GM08714 (cell line): ENCODE measurements at regions not wholly inside any gene's neighbourhood (a gene's known extent, or its start where the extent isn't known, plus 50 kb on each side); places are given as distances from the start of the nearest gene placed in this dataset.

Experiments
- H3K4me3 ChIP-seq: fragments of 200-500 bp; sonication (Bioruptor generic); 2 replicates; pipeline ENCODE4 v1.5.1; 2014; ENCODE audit warnings: mild to moderate bottlenecking, low read length, inconsistent platforms
- ZNF274 ChIP-seq: IDR thresholded peaks from 2 replicates; pipeline ENCODE4 v1.6.1; 2012; ENCODE audit warnings: mild to moderate bottlenecking, low read depth, low read length

DNA sequence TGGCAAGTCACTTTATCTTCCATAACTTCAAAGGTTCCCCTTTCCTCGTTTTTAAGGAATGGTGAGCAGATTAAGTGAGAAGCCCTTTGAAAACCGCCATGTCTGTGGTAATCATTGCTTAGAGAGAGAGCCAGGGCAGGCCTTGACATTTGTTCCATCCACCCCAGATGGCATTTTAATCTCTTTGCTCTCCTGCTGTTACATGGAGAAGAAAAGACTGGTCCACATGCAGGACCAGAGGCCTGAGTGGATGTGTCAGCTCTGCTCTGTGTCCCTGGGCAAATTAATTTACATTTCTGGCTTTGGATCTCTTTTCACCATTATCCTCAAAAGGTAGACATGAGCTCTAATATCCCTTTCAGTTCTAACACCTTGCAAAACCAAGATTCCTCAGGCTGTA lies 157.3 kb upstream of the LPP start:
- TF ChIP-seq ZNF274 = no peak
- no peak overlapping the region for H3K4me3 ChIP-seq

DNA sequence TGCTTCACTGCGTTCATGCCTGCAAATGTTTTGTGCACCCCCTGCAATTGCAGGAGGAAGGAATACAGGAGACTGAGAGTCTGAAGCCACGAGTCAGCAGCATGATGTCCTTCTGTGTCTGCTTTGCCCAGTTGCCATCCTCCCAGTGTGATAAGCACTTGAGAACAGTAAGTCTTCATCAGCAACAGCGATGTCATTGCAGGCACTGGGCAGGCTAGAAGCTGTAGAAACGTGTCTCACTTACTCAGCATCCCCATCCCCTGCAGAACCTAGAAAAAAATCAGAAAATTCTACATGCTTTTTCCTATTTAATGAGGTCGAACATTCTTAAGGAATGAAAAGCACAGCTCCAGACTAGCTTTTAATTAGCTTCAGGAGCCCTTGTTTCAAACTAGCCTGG lies 156.5 kb upstream of the LPP start:
- TF ChIP-seq ZNF274 = no peak

DNA sequence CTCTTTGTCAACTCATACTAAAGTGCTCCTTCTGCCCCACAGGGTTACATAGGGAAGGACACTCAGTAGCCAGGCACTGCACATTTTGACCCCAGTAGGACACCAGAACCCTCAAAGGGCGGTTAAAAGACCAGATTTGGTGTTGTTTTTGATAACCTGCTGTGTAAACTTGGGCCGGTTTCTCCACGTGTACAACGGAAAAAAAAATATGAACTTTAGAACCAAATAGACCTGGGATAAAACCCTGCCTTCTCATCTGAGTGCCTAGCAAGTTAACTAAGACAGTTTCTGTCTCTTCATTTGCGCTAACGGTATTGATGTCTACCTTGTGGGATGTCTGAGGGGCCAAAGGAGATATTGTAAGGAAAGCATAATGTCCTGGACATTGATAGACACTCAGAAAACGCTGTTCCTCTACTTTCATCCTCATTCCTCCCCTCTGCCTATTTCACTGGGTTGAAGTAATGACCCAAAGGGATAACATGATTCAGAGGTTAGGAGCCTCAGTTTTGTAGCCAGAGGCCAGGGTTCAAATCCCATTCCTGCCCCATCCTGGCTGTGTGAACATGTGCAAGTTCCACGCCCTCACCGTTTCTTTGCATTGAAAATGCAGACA lies 155.9 kb upstream of the LPP start:
- no peak overlapping the region for H3K4me3 ChIP-seq
- no peak for TF ChIP-seq ZNF274

More for the DNA sequence above, 156.5 kb upstream of the LPP start:
- H3K4me3 ChIP-seq = no peak overlapping the region

DNA sequence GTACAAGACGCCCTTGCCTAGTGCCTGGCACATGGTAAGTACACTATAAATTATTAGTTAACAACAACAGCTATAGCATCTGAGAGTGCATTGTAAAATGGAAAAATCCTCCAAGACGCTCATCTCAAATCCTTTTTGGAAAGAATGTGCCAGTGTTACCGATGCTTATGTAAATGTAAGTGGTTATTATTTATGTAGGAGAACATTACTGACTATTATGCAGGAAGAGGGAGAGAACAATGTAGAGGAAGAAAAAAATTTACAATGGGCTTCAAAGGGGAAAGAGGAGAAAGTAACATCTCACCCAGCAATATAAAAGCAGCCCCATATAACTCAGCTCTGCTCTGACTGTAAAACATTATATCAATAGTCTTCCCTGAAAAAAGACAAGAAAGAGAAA lies 155.3 kb upstream of the LPP start:
- no peak overlapping the region for H3K4me3 ChIP-seq
- no peak for TF ChIP-seq ZNF274

DNA sequence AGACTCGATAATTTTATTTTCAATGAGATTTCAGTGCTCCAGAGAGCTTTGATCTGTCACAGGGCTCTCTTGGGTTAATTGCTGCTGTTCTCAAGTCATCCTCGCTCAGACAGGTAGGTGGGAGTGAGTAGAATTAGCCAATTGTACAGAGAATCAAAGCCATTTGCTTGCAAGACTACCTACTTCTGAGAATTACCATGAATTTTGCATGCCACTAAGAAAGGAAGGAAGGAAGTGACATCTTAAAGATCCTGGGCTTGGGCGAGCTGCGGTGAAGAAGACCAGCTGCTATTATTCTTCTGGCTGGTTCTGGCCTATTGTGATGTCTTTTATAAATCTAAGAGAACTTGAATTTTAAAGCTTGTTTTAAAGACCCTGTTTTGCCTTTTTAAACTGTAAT lies 154.1 kb upstream of the LPP start:
- H3K4me3 ChIP-seq = no peak overlapping the region
- no peak for TF ChIP-seq ZNF274

DNA sequence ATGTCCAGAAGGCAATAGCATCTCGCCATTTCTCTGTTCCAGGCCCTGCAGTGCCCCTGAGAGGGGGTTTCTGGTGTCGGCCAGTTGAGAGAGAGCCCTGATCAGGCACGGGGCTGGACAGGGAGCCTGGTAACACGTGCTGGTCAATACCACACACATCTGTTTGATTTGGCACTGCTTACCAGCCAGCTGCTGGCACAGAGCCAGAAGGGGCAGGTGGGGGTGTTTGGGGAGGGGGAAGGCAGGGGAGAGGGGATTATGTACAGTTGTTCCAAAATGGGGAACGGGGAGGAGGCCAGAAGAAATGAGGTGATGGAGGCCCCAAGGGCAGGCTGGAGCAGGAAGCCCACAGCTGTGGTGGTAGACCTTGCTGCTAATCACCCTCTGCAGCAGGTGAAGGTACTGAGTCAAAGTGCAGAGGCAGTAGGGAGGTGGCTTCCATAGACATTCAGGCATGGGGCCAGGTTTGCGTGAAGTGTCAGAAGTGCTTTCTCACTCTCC lies 153.5 kb upstream of the LPP start:
- no peak overlapping the region for H3K4me3 ChIP-seq
- no peak for TF ChIP-seq ZNF274

DNA sequence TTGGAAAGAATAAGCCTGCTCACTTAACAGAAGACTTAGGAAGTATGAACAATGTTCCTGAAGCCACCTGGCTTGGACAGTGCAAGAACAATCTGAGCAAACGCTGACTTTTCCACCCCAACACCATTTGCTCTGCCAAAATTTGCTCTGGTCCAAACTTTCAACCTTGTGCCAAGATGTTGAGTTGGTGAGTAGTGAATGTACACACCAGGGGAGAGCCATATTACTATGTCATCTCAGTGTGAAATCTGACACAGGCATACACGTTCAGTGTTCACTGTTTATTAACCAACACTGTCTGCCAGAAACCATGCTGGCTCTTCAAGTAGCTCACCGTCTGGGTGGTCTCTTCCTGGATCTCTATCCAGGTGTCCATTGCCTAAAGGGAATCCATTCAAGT lies 152.9 kb upstream of the LPP start:
- TF ChIP-seq ZNF274 = no peak
- H3K4me3 ChIP-seq = no peak overlapping the region

DNA sequence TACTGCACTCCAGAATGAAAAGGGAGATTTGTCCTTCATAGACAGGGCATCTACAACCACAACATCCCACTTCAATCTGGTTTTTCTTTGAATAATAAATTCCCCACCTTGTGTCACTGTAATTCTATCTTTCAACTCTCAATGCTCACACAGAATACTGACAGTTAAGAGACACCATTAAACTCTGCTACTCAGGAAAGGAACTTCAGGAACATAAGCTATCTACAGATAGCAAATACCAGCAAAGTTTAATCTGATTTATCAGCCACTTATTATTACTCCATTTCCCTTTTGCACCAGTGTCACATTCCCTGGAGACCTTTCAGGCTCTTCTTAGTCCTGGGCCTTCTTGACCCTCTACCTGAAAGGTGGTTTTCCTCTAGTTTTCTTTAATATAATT lies 152.0 kb upstream of the LPP start:
- no peak overlapping the region for H3K4me3 ChIP-seq

DNA sequence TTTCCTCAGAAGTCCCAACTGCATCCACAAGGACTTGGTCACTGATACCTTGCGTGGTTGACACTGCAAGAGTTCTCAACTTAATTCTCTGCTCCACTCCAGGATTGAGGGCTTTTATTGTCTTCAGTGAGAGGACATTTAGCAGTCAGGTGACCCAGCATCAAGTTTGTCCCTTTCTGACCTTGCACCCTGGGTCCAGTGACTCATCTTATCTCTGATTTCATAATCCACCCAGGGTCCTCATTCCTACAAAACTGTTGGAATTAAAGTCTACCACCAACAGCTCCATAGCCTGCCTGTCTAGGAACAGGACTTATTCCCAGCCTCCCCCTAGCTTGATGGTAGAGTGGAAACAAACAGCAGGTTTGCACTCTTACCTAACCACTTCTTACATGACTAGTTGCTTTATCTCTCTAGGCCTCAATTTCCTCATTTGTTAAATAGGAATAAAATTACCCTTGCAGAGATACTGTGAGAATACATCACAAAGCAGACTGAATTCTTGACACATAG lies 151.3 kb upstream of the LPP start:
- no peak overlapping the region for H3K4me3 ChIP-seq
- no peak for TF ChIP-seq ZNF274

More for the DNA sequence above, 152.0 kb upstream of the LPP start:
- no peak for TF ChIP-seq ZNF274

DNA sequence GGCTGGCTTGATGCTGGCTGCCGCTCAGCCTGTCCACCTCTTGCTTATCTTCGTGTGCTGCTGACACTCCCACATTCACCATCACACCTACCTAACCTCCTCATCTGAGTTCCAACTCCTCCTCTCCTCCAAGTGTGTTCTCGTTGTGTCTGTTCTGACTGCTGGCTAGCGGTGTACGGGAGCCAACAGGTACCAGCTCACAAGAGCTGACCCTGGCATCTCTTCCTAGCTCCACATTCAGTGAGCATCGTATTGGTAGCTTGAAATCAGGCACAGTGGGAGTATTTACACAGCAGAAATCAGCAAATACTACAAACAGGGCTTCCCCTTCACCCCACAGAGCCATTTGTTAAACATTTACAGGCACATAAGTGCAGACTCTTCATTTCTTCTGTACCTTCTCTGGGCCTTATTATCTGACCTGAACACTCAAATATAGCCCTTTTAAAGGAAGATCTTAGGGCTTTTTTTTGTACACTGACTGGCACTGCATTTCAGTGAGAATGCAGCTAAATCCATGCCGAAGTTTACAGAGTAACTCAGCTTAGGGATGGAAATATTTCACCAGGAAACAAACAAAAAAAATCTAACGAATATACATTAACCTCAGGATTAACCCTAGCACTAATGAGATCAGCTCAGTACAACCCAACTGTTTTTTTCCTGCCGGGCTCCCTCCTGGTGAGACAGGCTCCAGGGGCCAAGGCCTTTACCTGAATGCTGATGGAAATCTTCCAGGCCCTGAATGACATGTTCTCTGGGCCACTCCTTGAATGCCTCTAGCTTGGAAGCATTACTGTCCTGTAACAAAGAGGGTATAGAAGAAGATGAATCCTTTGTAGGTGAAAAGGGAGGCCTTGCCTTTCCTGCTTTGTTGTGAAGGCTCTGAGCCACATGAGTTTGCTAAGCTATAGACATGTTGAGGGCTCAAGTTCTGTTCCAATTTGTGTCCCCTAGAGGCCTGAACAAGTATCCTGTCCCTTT lies 150.5 kb upstream of the LPP start:
- no peak for TF ChIP-seq ZNF274
- H3K4me3 ChIP-seq = no peak overlapping the region

DNA sequence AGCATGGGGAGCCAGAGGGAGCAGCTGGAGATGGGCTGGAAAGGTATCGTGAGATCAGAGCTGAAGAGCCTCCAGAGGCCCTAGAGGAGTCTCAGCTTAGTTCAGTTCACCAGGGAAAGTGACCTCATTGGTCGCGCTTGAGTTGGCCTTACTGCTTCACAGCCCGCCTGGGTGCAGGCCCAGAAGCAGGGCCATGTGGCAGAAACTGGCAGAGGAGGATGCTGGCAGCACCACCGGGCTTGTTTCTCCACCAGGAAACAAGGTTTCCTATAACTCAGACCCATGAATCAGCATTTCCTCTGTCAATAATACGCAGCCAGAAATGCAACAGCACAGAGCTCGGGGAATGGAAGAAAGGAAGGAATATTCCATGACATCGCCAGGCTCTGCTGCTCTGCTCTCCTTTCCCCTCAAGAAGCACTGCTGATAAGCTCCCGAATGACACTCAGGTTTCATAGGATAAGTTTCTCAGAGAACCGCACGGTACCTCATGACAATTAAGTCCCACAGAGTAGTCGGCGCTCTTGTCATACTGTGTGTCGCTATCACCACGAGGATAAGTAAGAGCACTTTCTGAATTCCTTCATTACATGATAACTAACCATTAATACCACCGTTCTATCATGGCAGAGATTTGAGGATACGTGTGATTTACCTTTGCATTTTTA lies 147.1 kb upstream of the LPP start:
- TF ChIP-seq ZNF274 = no peak
- no peak overlapping the region for H3K4me3 ChIP-seq

DNA sequence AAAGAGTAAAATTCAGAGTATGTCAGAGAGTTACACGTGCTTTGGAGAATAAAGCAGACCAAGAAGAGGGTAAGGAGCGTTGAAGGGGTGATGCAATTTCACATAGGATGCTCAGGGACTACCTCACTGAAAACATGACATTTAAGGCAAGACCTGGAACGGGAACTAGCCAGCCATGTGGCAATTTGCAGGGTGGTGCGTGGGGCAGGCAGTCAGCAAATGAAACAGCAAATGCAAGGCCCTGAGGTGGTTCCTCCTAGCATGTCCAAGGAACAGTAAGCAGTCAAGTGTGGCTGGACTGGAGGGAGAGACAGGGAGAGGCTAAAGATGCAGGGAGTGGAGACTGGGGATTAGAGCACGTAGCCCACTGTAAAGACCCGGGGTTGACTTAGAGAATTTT lies 146.1 kb upstream of the LPP start:
- TF ChIP-seq ZNF274 = no peak

DNA sequence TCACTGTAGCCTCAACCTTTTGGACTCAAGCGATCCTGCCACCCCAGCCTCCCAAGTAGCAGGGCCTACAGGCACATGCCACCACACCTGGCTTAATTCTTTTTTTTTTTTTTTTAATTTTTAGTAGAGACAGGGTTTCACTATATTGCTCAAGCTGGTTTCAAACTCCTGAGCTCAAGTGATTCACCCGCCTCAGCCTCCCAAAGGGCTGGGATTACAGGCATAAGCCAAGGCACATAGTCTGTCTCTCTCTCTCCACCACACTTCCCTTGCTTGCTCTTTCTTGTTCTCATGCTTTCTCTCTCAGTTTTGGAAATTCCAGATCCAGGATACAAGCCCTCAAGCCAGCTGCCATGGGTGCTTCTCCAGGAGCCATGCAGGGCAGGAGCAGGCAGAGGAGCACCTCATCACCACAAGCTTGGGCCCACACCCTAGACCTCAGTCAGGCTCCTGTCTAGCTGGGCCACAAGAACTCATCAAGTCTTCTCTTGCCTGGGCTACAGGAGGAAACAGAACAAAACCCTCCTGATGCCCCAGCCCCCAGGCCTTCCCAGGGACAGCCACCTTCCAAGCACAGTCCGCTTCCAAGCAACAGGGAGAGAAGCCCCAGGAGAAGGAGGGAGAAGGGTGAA lies 145.3 kb upstream of the LPP start:
- no peak for TF ChIP-seq ZNF274
- H3K4me3 ChIP-seq = no peak overlapping the region

More for the DNA sequence above, 146.1 kb upstream of the LPP start:
- H3K4me3 ChIP-seq = no peak overlapping the region

DNA sequence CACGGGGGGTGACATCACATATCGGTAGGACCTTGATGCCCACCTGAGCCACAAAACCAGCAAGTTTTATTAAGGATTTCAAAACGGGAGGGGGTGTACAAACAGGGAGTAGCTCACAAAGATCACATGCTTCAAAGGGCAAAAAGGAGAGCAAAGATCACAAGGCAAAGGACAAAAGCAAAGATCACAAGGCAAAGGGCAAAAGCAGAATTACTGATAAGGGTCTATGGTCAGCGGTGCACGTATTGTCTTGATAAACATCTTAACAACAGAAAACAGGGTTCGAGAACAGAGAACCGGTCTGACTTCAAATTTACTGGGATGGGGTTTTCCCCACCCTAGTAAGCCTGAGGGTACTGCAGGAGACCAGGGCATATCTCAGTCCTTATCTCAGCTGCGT lies 143.5 kb upstream of the LPP start:
- no peak overlapping the region for H3K4me3 ChIP-seq
- no peak for TF ChIP-seq ZNF274
